GM12891 (cell line): ENCODE measurements at regions not wholly inside any gene's neighbourhood (a gene's known extent, or its start where the extent isn't known, plus 50 kb on each side); places are given as distances from the start of the nearest gene placed in this dataset.

ENCODE experiments used
- PAX5 ChIP-seq: IDR thresholded peaks from 2 replicates; pipeline ENCODE4 v1.6.1; 2011; ENCODE audit warnings: low read length, moderate library complexity, mild to moderate bottlenecking; ENCODE audit not compliant: insufficient read depth, severe bottlenecking
- POLR2A ChIP-seq: IDR thresholded peaks from 2 replicates; pipeline ENCODE4 v1.6.1; 2011; ENCODE audit warnings: low read depth, low read length, control low read depth
- POLR2AphosphoS5 ChIP-seq: IDR thresholded peaks from 2 replicates; pipeline ENCODE4 v1.6.1; 2011; ENCODE audit warnings: low read depth, low read length, control low read depth
- SPI1 ChIP-seq: IDR thresholded peaks from 2 replicates; pipeline ENCODE4 v1.6.1; 2011; ENCODE audit warnings: low read depth, low read length, control low read depth
- TAF1 ChIP-seq: IDR thresholded peaks from 2 replicates; pipeline ENCODE4 v1.6.1; 2011; ENCODE audit warnings: low read depth, low read length, control low read depth

DNA sequence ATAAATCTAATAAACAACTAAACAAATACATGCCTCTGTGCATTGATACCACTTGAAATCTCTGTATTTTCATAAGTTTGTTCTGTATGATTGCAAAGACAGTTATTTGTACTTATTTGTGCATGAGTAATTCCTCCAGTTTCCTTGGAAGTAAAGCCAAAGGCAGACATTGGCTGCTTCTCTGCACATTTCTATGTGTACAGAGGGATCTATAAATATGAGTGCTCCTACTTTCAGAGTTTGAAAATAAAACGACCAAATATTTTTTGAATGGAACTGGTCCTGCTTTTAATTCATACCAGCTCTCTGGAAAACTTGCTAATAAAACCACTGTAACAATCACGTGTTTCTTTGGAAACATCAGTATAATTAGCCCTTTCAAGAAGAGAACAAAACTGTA, 306.5 kb downstream of the MAN2A1 start:
- TF ChIP-seq POLR2A: no peak
- no peak for TF ChIP-seq POLR2AphosphoS5
- no peak for TF ChIP-seq TAF1
- TF ChIP-seq SPI1: no peak
- TF ChIP-seq PAX5: no peak
